Parathyroid adenoma (tissue), 2 donors: ENCODE measurements at regions not wholly inside any gene's neighbourhood (a gene's known extent, or its start where the extent isn't known, plus 50 kb on each side); places are given as distances from the start of the nearest gene placed in this dataset.

Experiments
- H2AFZ ChIP-seq: fragments of 300-600 bp; sonication (generic); one replicate; pipeline ENCODE4 v1.7.0; 2017; ENCODE audit warnings: antibody characterized with exemption, mild to moderate bottlenecking
- H3K27ac ChIP-seq: fragments of 300-600 bp; sonication (generic); one replicate; pipeline ENCODE4 v1.7.0; 2017
- H3K27me3 ChIP-seq: fragments of 300-600 bp; sonication (generic); one replicate; pipeline ENCODE4 v1.7.0; 2017; ENCODE audit warnings: low read length; ENCODE audit not compliant: control insufficient read depth, insufficient read depth
- H3K36me3 ChIP-seq: fragments of 300-600 bp; sonication (generic); one replicate; pipeline ENCODE4 v1.7.0; 2017; ENCODE audit warnings: low read length; ENCODE audit not compliant: control insufficient read depth, insufficient read depth
- H3K4me1 ChIP-seq: fragments of 300-600 bp; sonication (generic); one replicate; pipeline ENCODE4 v1.7.0; 2017; ENCODE audit warnings: control low read depth
- H3K4me2 ChIP-seq: fragments of 300-600 bp; sonication (generic); one replicate; pipeline ENCODE4 v1.7.0; 2017; ENCODE audit warnings: low read length
- H3K4me3 ChIP-seq: fragments of 300-600 bp; sonication (generic); one replicate; pipeline ENCODE4 v1.7.0; 2017; ENCODE audit warnings: low read depth, low read length
- H3K79me2 ChIP-seq: fragments of 300-600 bp; sonication (generic); one replicate; pipeline ENCODE4 v1.7.0; 2017; ENCODE audit warnings: control low read depth
- H3K9ac ChIP-seq: fragments of 300-600 bp; sonication (generic); one replicate; pipeline ENCODE4 v1.7.0; 2017; ENCODE audit warnings: mild to moderate bottlenecking
- H3K9me3 ChIP-seq: fragments of 300-600 bp; sonication (generic); one replicate; pipeline ENCODE4 v1.7.0; 2017; ENCODE audit warnings: low read length; ENCODE audit not compliant: control insufficient read depth
- CTCF ChIP-seq: fragments of 300-600 bp; sonication (generic); IDR thresholded peaks from one replicate; pipeline ENCODE4 v1.7.0; 2017; ENCODE audit warnings: antibody characterized with exemption, mild to moderate bottlenecking
- donor health status: primary hyperparathyroidism.

DNA sequence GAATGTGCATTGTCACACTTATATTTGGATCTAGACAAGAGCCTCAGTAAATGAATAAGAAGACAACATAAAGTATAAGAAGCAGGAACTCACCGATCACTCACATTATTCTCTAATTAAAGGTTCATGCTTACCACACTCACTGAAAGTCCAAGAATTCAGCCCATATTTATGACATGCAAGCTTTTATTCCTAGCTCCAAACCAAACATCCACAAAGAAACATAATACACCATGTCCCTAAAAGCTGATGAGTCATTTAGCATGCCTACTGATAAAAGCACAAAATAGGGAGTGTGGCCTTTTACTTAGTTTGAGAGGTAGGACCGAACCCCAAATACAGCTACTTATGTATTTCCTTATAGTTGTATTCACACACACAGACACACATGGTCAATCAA lies 1094.6 kb upstream of the CDH2 start:
- Histone ChIP-seq H3K4me1 (no peaks in the 10 kb centered on the region), H3K27ac (no peak overlapping the region), H3K4me3 (no peak overlapping the region), H3K27me3 (no peaks in the 10 kb centered on the region), H3K36me3 (no peaks in the 10 kb centered on the region), H3K9me3 (no peaks in the 10 kb centered on the region), H3K4me2 (no peak overlapping the region), H2AFZ (no peak overlapping the region), H3K9ac (no peak overlapping the region), H3K79me2 (no peaks in the 10 kb centered on the region)
- no peak for TF ChIP-seq CTCF

GRCh38 chr18:29259838-29260237 lies 1082.9 kb upstream of the CDH2 start:
- Histone ChIP-seq H3K36me3 (no peaks in the 10 kb centered on the region), H3K4me3 (no peak overlapping the region), H3K9ac (no peak overlapping the region), H2AFZ (no peak overlapping the region), H3K79me2 (no peaks in the 10 kb centered on the region), H3K4me1 (no peaks in the 10 kb centered on the region), H3K27me3 (no peaks in the 10 kb centered on the region), H3K27ac (no peak overlapping the region), H3K4me2 (no peak overlapping the region), H3K9me3 (no peaks in the 10 kb centered on the region)
- no peak for TF ChIP-seq CTCF

- Histone ChIP-seq H3K36me3 (no peaks in the 10 kb centered on the region), H3K9me3 (no peaks in the 10 kb centered on the region), H3K9ac (no peak overlapping the region), H3K27ac (no peak overlapping the region), H3K4me3 (no peak overlapping the region), H3K4me1 (no peaks in the 10 kb centered on the region), H3K4me2 (no peak overlapping the region), H2AFZ (no peak overlapping the region), H3K79me2 (no peaks in the 10 kb centered on the region), H3K27me3 (no peaks in the 10 kb centered on the region)
- TF ChIP-seq CTCF, result no peak
Measured at GRCh38 chr18:29254123-29254522, 1077.2 kb upstream of the CDH2 start.

- Histone ChIP-seq H3K4me1 (no peaks in the 10 kb centered on the region), H3K36me3 (no peaks in the 10 kb centered on the region), H3K9ac (no peak overlapping the region), H3K79me2 (no peaks in the 10 kb centered on the region), H3K4me3 (no peak overlapping the region), H3K4me2 (no peak overlapping the region), H3K9me3 (no peaks in the 10 kb centered on the region), H3K27me3 (no peaks in the 10 kb centered on the region), H2AFZ (no peak overlapping the region), H3K27ac (no peak overlapping the region)
- TF ChIP-seq CTCF, result no peak
Measured at GRCh38 chr18:29251681-29252080, 1074.8 kb upstream of the CDH2 start.

DNA sequence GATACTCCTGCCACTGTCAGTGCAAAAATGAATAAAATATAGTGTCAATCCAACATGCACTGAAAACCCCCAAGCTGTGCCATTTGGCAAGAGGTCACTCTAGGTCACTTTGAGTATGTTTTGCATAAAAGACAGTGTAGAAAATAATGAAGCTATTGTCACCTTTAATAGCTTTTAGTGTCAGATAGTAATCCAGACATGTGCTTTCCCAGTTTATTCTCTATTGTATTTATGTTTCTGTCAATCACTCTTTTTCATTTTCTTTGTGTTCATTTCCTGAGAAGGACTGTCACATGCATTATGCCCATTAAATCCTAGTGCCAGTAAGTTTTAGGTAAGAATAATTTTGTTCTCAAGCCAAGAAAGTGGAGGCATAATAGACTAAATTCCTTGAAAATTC lies 1073.9 kb upstream of the CDH2 start:
- H3K4me3 ChIP-seq, result no peak overlapping the region
- no peaks in the 10 kb centered on the region for H3K79me2 ChIP-seq
- H3K27ac ChIP-seq, result no peak overlapping the region
- H2AFZ ChIP-seq, result no peak overlapping the region
- no peaks in the 10 kb centered on the region for H3K36me3 ChIP-seq
- no peaks in the 10 kb centered on the region for H3K4me1 ChIP-seq
- H3K9ac ChIP-seq, result no peak overlapping the region
- no peaks in the 10 kb centered on the region for H3K9me3 ChIP-seq
- H3K27me3 ChIP-seq, result no peaks in the 10 kb centered on the region
- H3K4me2 ChIP-seq, result no peak overlapping the region
- no peak for TF ChIP-seq CTCF
